ENCODE measurements at regions not wholly inside any gene's neighbourhood (a gene's known extent, or its start where the extent isn't known, plus 50 kb on each side); places are given as distances from the start of the nearest gene placed in this dataset.

GRCh38 chr2:14533131-14533757 lies 99.3 kb upstream of the LRATD1 start:
- no peak for DNase-seq (ENCODE audit: low spot score)

GRCh38 chr2:14535156-14535555 lies 97.4 kb upstream of the LRATD1 start:
- DNase-seq (ENCODE audit: low spot score) = no peak

GRCh38 chr2:14536976-14537375 lies 95.5 kb upstream of the LRATD1 start:
- DNase-seq (ENCODE audit: low spot score) = no peak

- no peak for DNase-seq (ENCODE audit: low spot score)
These were observed 92.5 kb upstream of the LRATD1 start for GRCh38 chr2:14540015-14540414.

GRCh38 chr2:14543284-14543683 lies 89.2 kb upstream of the LRATD1 start:
- DNase-seq (ENCODE audit: low spot score) = no peak

GRCh38 chr2:14544247-14544646 lies 88.3 kb upstream of the LRATD1 start:
- DNase-seq (ENCODE audit: low spot score) = no peak

GRCh38 chr2:14547830-14548229 lies 84.7 kb upstream of the LRATD1 start:
- no peak for DNase-seq (ENCODE audit: low spot score)

- DNase-seq (ENCODE audit: low spot score) = no peak
These were observed 81.9 kb upstream of the LRATD1 start for GRCh38 chr2:14550658-14551057.

GRCh38 chr2:14551069-14551468 lies 81.4 kb upstream of the LRATD1 start:
- DNase-seq (ENCODE audit: low spot score) = no peak

GRCh38 chr2:14552286-14552685 lies 80.2 kb upstream of the LRATD1 start:
- no peak for DNase-seq (ENCODE audit: low spot score)

- DNase-seq (ENCODE audit: low spot score) = no peak
These were observed 79.7 kb upstream of the LRATD1 start for GRCh38 chr2:14552818-14553217.

GRCh38 chr2:14554849-14555545 lies 77.5 kb upstream of the LRATD1 start:
- DNase-seq (ENCODE audit: low spot score) = no peak

GRCh38 chr2:14557111-14557510 lies 75.4 kb upstream of the LRATD1 start:
- no peak for DNase-seq (ENCODE audit: low spot score)

GRCh38 chr2:14557916-14558315 lies 74.6 kb upstream of the LRATD1 start:
- no peak for DNase-seq (ENCODE audit: low spot score)

- DNase-seq (ENCODE audit: low spot score) = no peak
These were observed 74.1 kb upstream of the LRATD1 start for GRCh38 chr2:14558335-14558919.

GRCh38 chr2:14560716-14561115 lies 71.8 kb upstream of the LRATD1 start:
- DNase-seq (ENCODE audit: low spot score) = no peak

- DNase-seq (ENCODE audit: low spot score) = no peak
These were observed 69.2 kb upstream of the LRATD1 start for GRCh38 chr2:14563324-14563723.

- no peak for DNase-seq (ENCODE audit: low spot score)
These were observed 66.9 kb upstream of the LRATD1 start for GRCh38 chr2:14565666-14566065.

GRCh38 chr2:14567561-14567960 lies 65.0 kb upstream of the LRATD1 start:
- DNase-seq (ENCODE audit: low spot score) = no peak

- DNase-seq (ENCODE audit: low spot score) = no peak
These were observed 63.2 kb upstream of the LRATD1 start for GRCh38 chr2:14569294-14569693.

- DNase-seq (ENCODE audit: low spot score) = no peak
These were observed 59.9 kb upstream of the LRATD1 start for GRCh38 chr2:14572633-14573032.

GRCh38 chr2:14577843-14578242 lies 54.7 kb upstream of the LRATD1 start:
- DNase-seq (ENCODE audit: low spot score) = no peak

All from activated CD4-positive, alpha-beta T cell treated with anti-CD3 and anti-CD28 coated beads, Interleukin-2, Interleukin-4, amounts not matched to agents 100 ng/mL and 50 ng/mL, durations not matched to agents 16 hours and 8 hours (primary cell).